GM12892 (cell line): ENCODE measurements at regions not wholly inside any gene's neighbourhood (a gene's known extent, or its start where the extent isn't known, plus 50 kb on each side); places are given as distances from the start of the nearest gene placed in this dataset.
"Not testable (repeated sequence)": the region's sequence is repeated elsewhere in the genome, so short reads cannot be mapped to it uniquely, and the experiment has no call there.

Experiments
- DNase-seq: peaks from one replicate; pipeline ENCODE4 v3.0.0; 2011; ENCODE audit not compliant: insufficient read length
- FAIRE-seq: peaks from 2 replicates; lab custom pipeline; 2011; peaks lifted over from hg19 to GRCh38; lab: Jason Lieb, UNC
- POLR2A ChIP-seq: IDR thresholded peaks from 2 replicates; pipeline ENCODE4 v1.6.1; 2011; ENCODE audit warnings: low read depth, low read length, control low read depth
- POLR2AphosphoS5 ChIP-seq: IDR thresholded peaks from 2 replicates; pipeline ENCODE4 v1.6.1; 2011; ENCODE audit warnings: low read depth, low read length, control low read depth
- TAF1 ChIP-seq: IDR thresholded peaks from 2 replicates; pipeline ENCODE4 v1.6.1; 2011; ENCODE audit warnings: low read depth, mild to moderate bottlenecking, control low read depth, low read length, borderline replicate concordance

DNA sequence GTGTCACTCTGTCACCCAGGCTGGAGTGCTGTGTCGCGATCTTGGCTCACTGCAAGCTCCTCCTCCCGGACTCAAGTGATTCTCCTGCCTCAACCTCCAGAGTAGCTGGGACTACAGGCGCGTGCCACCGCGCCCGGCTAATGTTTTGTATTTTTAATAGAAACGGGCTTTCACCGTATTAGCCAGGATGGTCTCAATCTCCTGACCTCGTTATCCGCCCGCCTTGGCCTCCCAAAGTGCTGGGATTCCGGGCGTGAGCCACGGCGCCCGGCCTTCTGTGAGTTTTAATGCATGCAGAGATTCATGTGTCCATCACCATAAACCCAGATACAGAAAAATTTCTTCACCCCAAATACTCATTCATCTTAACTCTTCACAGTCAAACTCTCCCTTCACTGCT lies 1046.7 kb downstream of the CDH9 start:
- DNase-seq = no peak
- FAIRE-seq = no peak
- TF ChIP-seq TAF1 (no peak), POLR2AphosphoS5 (no peak), POLR2A (no peak)

- TF ChIP-seq POLR2A = no peak
- TF ChIP-seq TAF1 = no peak
- no peak for TF ChIP-seq POLR2AphosphoS5
- no peak for FAIRE-seq
- DNase-seq = no peak
Observed at GRCh38 chr5:25990771-25991170, 1047.6 kb downstream of the CDH9 start.

DNA sequence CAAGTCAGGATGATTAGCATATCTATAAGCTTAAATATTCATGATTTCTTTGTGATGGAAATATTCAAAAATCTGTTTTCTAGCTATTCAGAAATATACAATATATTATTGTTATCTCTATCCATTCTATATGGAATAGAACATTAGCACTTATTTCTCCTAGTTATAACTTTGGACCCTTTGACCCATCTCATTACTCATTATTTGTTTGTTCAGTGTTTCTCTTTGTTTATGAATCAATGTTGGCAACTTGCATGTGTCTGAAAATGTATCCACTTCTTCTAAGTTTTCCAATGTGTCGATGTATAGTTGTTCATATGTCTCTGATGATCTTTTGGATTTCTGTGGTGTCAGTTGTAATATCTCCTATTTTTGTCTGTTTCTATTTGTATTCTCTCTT lies 1059.3 kb downstream of the CDH9 start:
- no peak for FAIRE-seq
- DNase-seq = no peak
- no peak for TF ChIP-seq POLR2AphosphoS5
- TF ChIP-seq POLR2A = no peak
- TF ChIP-seq TAF1 = no peak

GRCh38 chr5:25975885-25976284 lies 1062.5 kb downstream of the CDH9 start:
- FAIRE-seq (no peak), DNase-seq (no peak)
- no peak for TF ChIP-seq POLR2AphosphoS5

GRCh38 chr5:25974451-25974850 lies 1063.9 kb downstream of the CDH9 start:
- FAIRE-seq = no peak
- TF ChIP-seq POLR2A (no peak), TAF1 (no peak), POLR2AphosphoS5 (no peak)
- no peak for DNase-seq

GRCh38 chr5:25970906-25971489 lies 1067.4 kb downstream of the CDH9 start:
- no peak for TF ChIP-seq TAF1
- TF ChIP-seq POLR2AphosphoS5 = no peak
- no peak for TF ChIP-seq POLR2A

DNA sequence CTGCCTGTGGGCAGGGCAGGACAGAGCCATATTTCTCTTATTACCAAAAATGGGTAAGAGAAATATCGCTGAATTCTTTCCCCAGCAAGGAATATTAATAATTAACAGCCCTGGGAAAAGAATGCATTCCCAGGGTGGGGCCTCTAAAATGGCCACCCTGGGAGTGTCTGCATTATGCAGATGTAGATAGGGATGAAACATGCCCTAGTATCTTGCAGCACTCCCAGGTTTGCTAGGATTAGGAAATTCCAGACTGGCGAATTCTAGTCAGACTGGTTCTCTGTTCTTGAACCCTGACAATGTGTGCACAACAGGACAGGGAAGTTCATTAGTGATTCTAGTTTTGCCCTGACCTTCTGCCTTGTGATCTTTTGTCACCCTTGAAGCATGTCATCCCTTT lies 1069.3 kb downstream of the CDH9 start:
- DNase-seq, FAIRE-seq: not testable (repeated sequence)

More at GRCh38 chr5:25970906-25971489, 1067.4 kb downstream of the CDH9 start:
- no peak for DNase-seq
- FAIRE-seq = no peak

DNA sequence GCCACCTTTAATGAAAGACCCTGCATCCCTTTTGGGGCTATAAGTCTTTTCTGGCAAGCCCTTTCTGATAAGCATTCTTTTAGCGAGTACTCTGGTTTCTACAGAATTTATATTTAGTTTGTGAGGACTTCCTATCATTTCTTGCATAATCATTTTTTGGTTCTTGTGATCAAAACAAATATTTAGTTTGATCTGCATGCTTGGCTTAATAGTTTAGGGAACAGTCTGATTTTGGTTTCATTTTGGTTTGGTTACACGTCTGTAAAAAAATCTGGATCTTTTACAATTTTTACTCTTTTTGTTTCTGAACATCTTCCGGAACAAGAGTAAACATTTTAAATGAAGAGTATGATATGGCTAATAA lies 1074.4 kb downstream of the CDH9 start:
- TF ChIP-seq POLR2AphosphoS5 (no peak), TAF1 (no peak)
- DNase-seq = no peak
- FAIRE-seq = no peak

- no peak for DNase-seq
- FAIRE-seq = no peak
- TF ChIP-seq TAF1 (no peak), POLR2AphosphoS5 (no peak), POLR2A (no peak)
Observed at GRCh38 chr5:25963251-25964008, 1075.0 kb downstream of the CDH9 start.

- FAIRE-seq (no peak), DNase-seq (no peak)
- TF ChIP-seq POLR2AphosphoS5 = no peak
- TF ChIP-seq TAF1 = no peak
- no peak for TF ChIP-seq POLR2A
Observed at GRCh38 chr5:25955337-25955736, 1083.0 kb downstream of the CDH9 start.

- FAIRE-seq = no peak
Observed at GRCh38 chr5:25950681-25951080, 1087.7 kb downstream of the CDH9 start.

GRCh38 chr5:25948278-25948677 lies 1090.1 kb downstream of the CDH9 start:
- no peak for DNase-seq
- no peak for FAIRE-seq
- TF ChIP-seq POLR2A (no peak), TAF1 (no peak), POLR2AphosphoS5 (no peak)

More at GRCh38 chr5:25950681-25951080, 1087.7 kb downstream of the CDH9 start:
- TF ChIP-seq TAF1 = no peak
- no peak for TF ChIP-seq POLR2AphosphoS5
- TF ChIP-seq POLR2A = no peak
- no peak for DNase-seq
